Activated CD4-positive, alpha-beta T cell treated with anti-CD3 and anti-CD28 coated beads for 1 hour (primary cell): ENCODE measurements at regions not wholly inside any gene's neighbourhood (a gene's known extent, or its start where the extent isn't known, plus 50 kb on each side); places are given as distances from the start of the nearest gene placed in this dataset.

ENCODE experiments used
- DNase-seq: peaks from one replicate; pipeline ENCODE4 v3.0.0-alpha.2; 2020

- no peak for DNase-seq
These were observed 133.3 kb downstream of the MGAT5B start for GRCh38 chr17:77001487-77001886.

- no peak for DNase-seq
These were observed 134.2 kb downstream of the MGAT5B start for GRCh38 chr17:77002103-77003045.

- no peak for DNase-seq
These were observed 135.5 kb downstream of the MGAT5B start for GRCh38 chr17:77003699-77004098.

- no peak for DNase-seq
These were observed 133.7 kb upstream of the SEC14L1 start for GRCh38 chr17:77006971-77007649.

GRCh38 chr17:77009877-77010276, 130.9 kb upstream of the SEC14L1 start:
- DNase-seq: no peak

GRCh38 chr17:77010667-77011066, 130.1 kb upstream of the SEC14L1 start:
- DNase-seq: no peak

- no peak for DNase-seq
These were observed 129.4 kb upstream of the SEC14L1 start for GRCh38 chr17:77011173-77012011.

- no peak for DNase-seq
These were observed 122.3 kb upstream of the SEC14L1 start for GRCh38 chr17:77018504-77018903.

GRCh38 chr17:77019893-77020379, 120.8 kb upstream of the SEC14L1 start:
- no peak for DNase-seq

GRCh38 chr17:77020973-77021372, 119.8 kb upstream of the SEC14L1 start:
- no peak for DNase-seq

- no peak for DNase-seq
These were observed 118.0 kb upstream of the SEC14L1 start for GRCh38 chr17:77022766-77023165.

- DNase-seq: no peak
These were observed 115.0 kb upstream of the SEC14L1 start for GRCh38 chr17:77025781-77026180.

- DNase-seq: no peak
These were observed 113.4 kb upstream of the SEC14L1 start for GRCh38 chr17:77027271-77027889.

- no peak for DNase-seq
These were observed 111.9 kb upstream of the SEC14L1 start for GRCh38 chr17:77028900-77029299.

- no peak for DNase-seq
These were observed 107.8 kb upstream of the SEC14L1 start for GRCh38 chr17:77032929-77033328.

- no peak for DNase-seq
These were observed 106.8 kb upstream of the SEC14L1 start for GRCh38 chr17:77033892-77034404.

- DNase-seq: no peak
These were observed 105.9 kb upstream of the SEC14L1 start for GRCh38 chr17:77034677-77035424.

GRCh38 chr17:77035526-77035925, 105.2 kb upstream of the SEC14L1 start:
- no peak for DNase-seq

- no peak for DNase-seq
These were observed 104.5 kb upstream of the SEC14L1 start for GRCh38 chr17:77036136-77036840.

GRCh38 chr17:77036841-77037381, 103.9 kb upstream of the SEC14L1 start:
- DNase-seq: no peak

GRCh38 chr17:77037943-77038342, 102.8 kb upstream of the SEC14L1 start:
- DNase-seq: no peak
